PC-9 (cell line): ENCODE measurements at regions not wholly inside any gene's neighbourhood (a gene's known extent, or its start where the extent isn't known, plus 50 kb on each side); places are given as distances from the start of the nearest gene placed in this dataset.

Experiments
- EZH2 ChIP-seq: fragments of 200-600 bp; sonication (generic); IDR thresholded peaks from 2 replicates; pipeline ENCODE4 v1.8.0; 2017; ENCODE audit warnings: antibody characterized with exemption, low read depth
- TF ChIP-seq, protein P1 (sequence below): fragments of 200-600 bp; sonication (generic); conservative IDR thresholded peaks from 2 replicates; pipeline ENCODE4 v1.6.1; 2017; ENCODE audit warnings: mixed run types, antibody characterized with exemption, mild to moderate bottlenecking, moderate library complexity

DNA sequence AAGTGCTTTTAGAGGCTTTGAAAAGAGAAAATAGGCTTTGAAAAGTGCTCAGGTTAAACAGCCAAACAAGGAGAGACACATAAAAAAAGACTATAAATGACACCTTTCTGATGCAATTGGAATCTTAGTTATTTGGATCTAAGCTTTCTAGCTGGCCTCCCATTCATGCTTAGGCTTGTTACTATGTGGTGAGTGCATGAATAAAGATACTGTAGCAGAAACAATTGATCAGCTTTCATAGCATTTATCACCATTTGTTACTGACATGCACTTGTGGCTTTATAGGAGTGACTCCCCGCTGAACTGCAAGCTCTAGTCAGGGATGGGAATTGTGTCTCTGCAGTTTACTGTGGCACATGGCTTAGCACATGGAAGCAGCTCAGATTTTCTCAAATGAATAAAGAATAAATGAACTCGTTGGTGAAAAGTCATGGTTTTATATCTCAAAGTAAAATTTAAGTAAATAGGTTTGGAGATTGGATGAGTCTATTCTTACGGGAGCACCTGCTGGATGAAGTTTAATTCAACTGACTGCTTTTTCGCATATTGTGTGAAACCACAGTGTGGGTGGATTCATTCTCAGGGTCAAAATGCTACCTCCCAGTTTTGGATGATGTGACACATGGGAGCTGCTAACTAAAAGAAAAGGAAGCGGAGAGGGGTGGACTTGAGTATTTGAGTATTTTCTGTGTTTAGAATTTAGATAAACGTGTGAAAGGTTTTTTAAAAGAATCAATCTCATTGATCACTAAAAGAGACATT lies 91.1 kb upstream of the NOL4 start:
- TF ChIP-seq, protein P1, sequence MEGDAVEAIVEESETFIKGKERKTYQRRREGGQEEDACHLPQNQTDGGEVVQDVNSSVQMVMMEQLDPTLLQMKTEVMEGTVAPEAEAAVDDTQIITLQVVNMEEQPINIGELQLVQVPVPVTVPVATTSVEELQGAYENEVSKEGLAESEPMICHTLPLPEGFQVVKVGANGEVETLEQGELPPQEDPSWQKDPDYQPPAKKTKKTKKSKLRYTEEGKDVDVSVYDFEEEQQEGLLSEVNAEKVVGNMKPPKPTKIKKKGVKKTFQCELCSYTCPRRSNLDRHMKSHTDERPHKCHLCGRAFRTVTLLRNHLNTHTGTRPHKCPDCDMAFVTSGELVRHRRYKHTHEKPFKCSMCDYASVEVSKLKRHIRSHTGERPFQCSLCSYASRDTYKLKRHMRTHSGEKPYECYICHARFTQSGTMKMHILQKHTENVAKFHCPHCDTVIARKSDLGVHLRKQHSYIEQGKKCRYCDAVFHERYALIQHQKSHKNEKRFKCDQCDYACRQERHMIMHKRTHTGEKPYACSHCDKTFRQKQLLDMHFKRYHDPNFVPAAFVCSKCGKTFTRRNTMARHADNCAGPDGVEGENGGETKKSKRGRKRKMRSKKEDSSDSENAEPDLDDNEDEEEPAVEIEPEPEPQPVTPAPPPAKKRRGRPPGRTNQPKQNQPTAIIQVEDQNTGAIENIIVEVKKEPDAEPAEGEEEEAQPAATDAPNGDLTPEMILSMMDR: no peak
- no peak for TF ChIP-seq EZH2
